C4-2B (cell line): ENCODE measurements at regions not wholly inside any gene's neighbourhood (a gene's known extent, or its start where the extent isn't known, plus 50 kb on each side); places are given as distances from the start of the nearest gene placed in this dataset.

ENCODE experiments used
- H3K27ac ChIP-seq: fragments of 450-650 bp; 2 replicates; pipeline ENCODE4 v1.5.1; 2017
- CTCF ChIP-seq: fragments of 450-650 bp; conservative IDR thresholded peaks from 2 replicates; pipeline ENCODE4 v1.5.1; 2017; ENCODE audit warnings: mild to moderate bottlenecking
- ZFX ChIP-seq: fragments of 450-650 bp; IDR thresholded peaks from 2 replicates; pipeline ENCODE4 v1.6.1; 2017

GRCh38 chr1:195761104-195761503 is 847.1 kb downstream of the KCNT2 start:
- TF ChIP-seq CTCF (no peak), ZFX (no peak)
- H3K27ac ChIP-seq, result no peak overlapping the region

GRCh38 chr1:195756109-195756508 is 852.1 kb downstream of the KCNT2 start:
- no peak overlapping the region for H3K27ac ChIP-seq
- TF ChIP-seq CTCF (no peak), ZFX (no peak)

- H3K27ac ChIP-seq, result no peak overlapping the region
- TF ChIP-seq ZFX, result no peak
- no peak for TF ChIP-seq CTCF
Measured at GRCh38 chr1:195754874-195755273, 853.4 kb downstream of the KCNT2 start.

GRCh38 chr1:195754303-195754702 is 853.9 kb downstream of the KCNT2 start:
- no peak overlapping the region for H3K27ac ChIP-seq
- TF ChIP-seq ZFX, result no peak
- no peak for TF ChIP-seq CTCF

- H3K27ac ChIP-seq, result no peak overlapping the region
- TF ChIP-seq CTCF (no peak), ZFX (no peak)
Measured at GRCh38 chr1:195748969-195749368, 859.3 kb downstream of the KCNT2 start.

- no peak overlapping the region for H3K27ac ChIP-seq
- TF ChIP-seq ZFX (no peak), CTCF (no peak)
Measured at GRCh38 chr1:195745189-195746010, 862.8 kb downstream of the KCNT2 start.

GRCh38 chr1:195744256-195744655 is 864.0 kb downstream of the KCNT2 start:
- TF ChIP-seq CTCF (no peak), ZFX (no peak)
- H3K27ac ChIP-seq, result no peak overlapping the region
